ENCODE measurements at regions not wholly inside any gene's neighbourhood (a gene's known extent, or its start where the extent isn't known, plus 50 kb on each side); places are given as distances from the start of the nearest gene placed in this dataset.

GRCh38 chr21:16310176-16310575, 580.4 kb downstream of the USP25 start:
- DNase-seq: no peak

GRCh38 chr21:16311229-16311628, 581.4 kb downstream of the USP25 start:
- no peak for DNase-seq

- DNase-seq: no peak
Observed at GRCh38 chr21:16312321-16312720, 582.5 kb downstream of the USP25 start.

GRCh38 chr21:16315223-16315622, 585.4 kb downstream of the USP25 start:
- no peak for DNase-seq

GRCh38 chr21:16318651-16319300, 589.0 kb downstream of the USP25 start:
- DNase-seq: no peak

GRCh38 chr21:16320110-16320509, 590.3 kb downstream of the USP25 start:
- no peak for DNase-seq

- DNase-seq: peak; percentile 42
Observed at GRCh38 chr21:16322454-16322853, 592.7 kb downstream of the USP25 start.

- peak; percentile 88 for DNase-seq
Observed at GRCh38 chr21:16323596-16323995, 593.8 kb downstream of the USP25 start.

GRCh38 chr21:16324630-16325029, 594.8 kb downstream of the USP25 start:
- peak; percentile 29 for DNase-seq

GRCh38 chr21:16330082-16330907, 600.5 kb downstream of the USP25 start:
- peak; percentile 82 for DNase-seq

GRCh38 chr21:16330908-16331268, 601.1 kb downstream of the USP25 start:
- no peak for DNase-seq

- DNase-seq: no peak
Observed at GRCh38 chr21:16337266-16337665, 607.5 kb downstream of the USP25 start.

- DNase-seq: no peak
Observed at GRCh38 chr21:16342932-16343331, 613.1 kb downstream of the USP25 start.

GRCh38 chr21:16343776-16344175, 614.0 kb downstream of the USP25 start:
- no peak for DNase-seq

- DNase-seq: no peak
Observed at GRCh38 chr21:16345757-16346156, 616.0 kb downstream of the USP25 start.

GRCh38 chr21:16347223-16347622, 617.4 kb downstream of the USP25 start:
- no peak for DNase-seq

GRCh38 chr21:16353764-16354163, 624.0 kb downstream of the USP25 start:
- no peak for DNase-seq

GRCh38 chr21:16357994-16358393, 628.2 kb downstream of the USP25 start:
- no peak for DNase-seq

- DNase-seq: no peak
Observed at GRCh38 chr21:16358784-16359183, 629.0 kb downstream of the USP25 start.

GRCh38 chr21:16363100-16363499, 633.3 kb downstream of the USP25 start:
- no peak for DNase-seq

- DNase-seq: no peak
Observed at GRCh38 chr21:16363518-16363917, 633.7 kb downstream of the USP25 start.

GRCh38 chr21:16366207-16366606, 636.4 kb downstream of the USP25 start:
- DNase-seq: no peak

GRCh38 chr21:16367079-16367478, 637.3 kb downstream of the USP25 start:
- DNase-seq: no peak

GRCh38 chr21:16370186-16370585, 640.4 kb downstream of the USP25 start:
- no peak for DNase-seq
